GM10266 (cell line): ENCODE measurements at regions not wholly inside any gene's neighbourhood (a gene's known extent, or its start where the extent isn't known, plus 50 kb on each side); places are given as distances from the start of the nearest gene placed in this dataset.

ENCODE experiments used
- DNase-seq: peaks from one replicate; pipeline ENCODE4 v3.0.0; 2012; ENCODE audit errors: extremely low spot score
- CTCF ChIP-seq: IDR thresholded peaks from 2 replicates; pipeline ENCODE4 v1.5.1; 2012; ENCODE audit warnings: mild to moderate bottlenecking, low read depth; ENCODE audit not compliant: control insufficient read depth, insufficient read depth; ENCODE audit errors: missing control alignments

DNA sequence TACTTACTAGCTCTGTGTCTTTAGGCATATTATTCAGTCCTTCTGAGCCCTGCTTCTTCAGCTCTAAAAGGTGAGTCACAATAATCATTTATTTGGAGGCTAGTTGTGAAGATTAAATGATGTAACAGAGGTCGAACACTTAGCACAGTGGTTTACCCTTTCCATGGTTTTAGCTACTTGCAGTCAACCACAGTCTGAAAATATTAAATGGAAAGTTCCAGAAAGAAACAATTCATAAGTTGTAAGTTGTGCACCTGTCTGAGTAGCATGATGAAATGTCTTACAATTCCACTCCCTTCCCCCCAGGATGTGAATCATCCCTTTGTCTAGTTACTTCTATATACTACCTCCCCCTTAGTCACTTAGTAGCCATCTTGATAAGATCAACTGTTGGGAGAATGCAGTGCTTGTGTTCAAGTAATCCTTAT is 217.6 kb upstream of the THUMPD2 start:
- DNase-seq, result no peak
- TF ChIP-seq CTCF, result no peak

DNA sequence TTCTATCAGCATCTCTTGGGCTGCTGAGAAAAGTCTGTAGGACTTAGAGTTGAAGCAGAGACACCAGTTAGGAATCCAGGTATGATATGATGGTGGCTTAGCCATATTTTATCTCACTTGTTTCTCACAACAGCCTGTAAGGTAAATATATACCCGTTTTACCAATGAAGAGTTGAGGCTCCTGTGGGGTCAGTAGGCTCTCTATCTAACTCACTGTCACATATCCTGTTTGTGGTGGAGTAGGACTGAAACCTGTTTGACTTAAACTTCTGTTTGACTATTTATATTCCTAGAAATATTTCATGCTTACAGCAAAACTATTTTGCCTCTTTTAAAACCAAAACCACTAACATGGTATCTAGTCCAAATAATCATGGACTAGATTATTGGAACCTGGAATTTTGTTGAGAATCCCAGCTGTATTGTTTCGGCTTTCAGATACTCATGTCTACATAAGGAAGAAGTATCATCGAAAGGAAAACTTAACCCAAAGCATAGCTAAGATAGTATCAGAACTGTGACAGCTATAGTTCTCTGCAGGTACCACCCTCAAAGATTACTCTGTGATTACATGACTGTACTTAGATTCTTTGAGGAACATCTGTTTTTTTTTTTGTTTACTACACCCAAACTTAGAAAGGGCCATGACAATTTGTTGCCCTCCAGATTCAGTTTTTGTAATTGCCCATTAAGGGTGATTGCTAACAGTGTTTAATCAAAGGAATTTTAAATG is 216.1 kb upstream of the THUMPD2 start:
- no peak for TF ChIP-seq CTCF

DNA sequence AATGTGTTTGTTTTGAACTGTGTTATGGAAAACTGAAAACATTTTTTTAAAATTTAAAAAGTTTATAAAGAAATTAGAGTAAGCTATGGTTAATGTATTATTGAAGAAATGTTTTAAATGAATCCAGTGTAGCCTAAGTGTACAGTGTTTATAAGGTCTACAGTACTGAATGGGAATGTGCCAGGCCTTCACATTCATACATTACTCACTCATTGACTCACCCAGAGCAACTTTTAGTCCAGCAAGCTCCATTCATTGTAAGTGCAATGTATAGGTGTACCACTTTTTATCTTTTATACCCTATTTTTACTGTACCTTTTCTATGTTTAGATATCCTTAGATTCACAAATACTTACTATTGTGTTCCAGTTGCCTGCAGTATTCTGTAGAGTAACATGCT is 215.1 kb upstream of the THUMPD2 start:
- no peak for DNase-seq
- TF ChIP-seq CTCF, result no peak

More for the DNA sequence above, 216.1 kb upstream of the THUMPD2 start:
- DNase-seq, result no peak

- DNase-seq, result no peak
- TF ChIP-seq CTCF, result no peak
These were observed 212.2 kb upstream of the THUMPD2 start for GRCh38 chr2:39991298-39991697.

DNA sequence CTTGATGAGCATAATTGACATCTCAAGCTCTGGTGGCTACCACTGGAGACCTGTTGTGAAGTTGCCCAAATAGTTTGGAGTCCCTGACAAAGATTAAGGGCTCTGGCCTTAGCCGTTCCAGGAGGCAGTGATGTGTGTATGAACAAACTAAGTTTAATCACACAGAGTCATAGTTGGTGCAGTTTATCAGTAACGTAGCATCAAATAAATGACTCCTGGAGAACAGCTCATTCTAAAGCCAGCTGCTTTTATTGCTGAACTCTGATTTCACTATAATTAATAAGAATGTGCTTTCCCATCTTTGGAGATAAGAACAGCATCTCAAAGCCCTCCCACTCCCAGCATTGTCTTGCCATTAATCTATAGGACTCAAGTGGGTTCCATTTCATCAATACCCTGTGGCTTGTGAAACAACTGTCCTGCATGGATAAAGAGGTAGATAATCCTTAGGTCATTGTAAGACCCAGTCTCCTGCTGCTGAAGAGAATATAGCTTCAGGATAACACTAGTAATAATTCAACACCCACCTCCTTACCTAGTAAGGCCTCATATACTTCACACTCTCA is 211.4 kb upstream of the THUMPD2 start:
- DNase-seq, result no peak
- no peak for TF ChIP-seq CTCF

DNA sequence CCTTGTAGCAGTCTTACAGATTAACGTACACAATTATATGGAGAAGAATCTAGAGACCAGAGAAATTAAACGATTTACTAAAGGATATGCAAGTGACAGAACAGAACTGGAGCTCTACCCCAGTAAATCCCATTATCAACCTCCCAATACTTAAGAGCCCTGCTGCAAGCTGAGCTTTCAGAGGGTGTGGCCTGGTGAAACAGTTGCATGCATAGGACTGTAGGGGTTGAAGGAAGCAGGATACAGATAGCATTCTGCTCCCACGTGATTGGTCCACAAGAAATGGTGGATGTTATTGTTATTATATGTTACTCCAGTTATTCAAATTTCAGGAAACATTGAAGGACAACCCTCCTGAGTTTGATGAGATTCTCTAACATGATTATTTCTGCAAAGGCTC is 210.8 kb upstream of the THUMPD2 start:
- DNase-seq, result no peak
- no peak for TF ChIP-seq CTCF

GRCh38 chr2:39981883-39982311 is 202.8 kb upstream of the THUMPD2 start:
- no peak for TF ChIP-seq CTCF
- DNase-seq, result no peak
